ENCODE measurements at regions not wholly inside any gene's neighbourhood (a gene's known extent, or its start where the extent isn't known, plus 50 kb on each side); places are given as distances from the start of the nearest gene placed in this dataset.

DNA sequence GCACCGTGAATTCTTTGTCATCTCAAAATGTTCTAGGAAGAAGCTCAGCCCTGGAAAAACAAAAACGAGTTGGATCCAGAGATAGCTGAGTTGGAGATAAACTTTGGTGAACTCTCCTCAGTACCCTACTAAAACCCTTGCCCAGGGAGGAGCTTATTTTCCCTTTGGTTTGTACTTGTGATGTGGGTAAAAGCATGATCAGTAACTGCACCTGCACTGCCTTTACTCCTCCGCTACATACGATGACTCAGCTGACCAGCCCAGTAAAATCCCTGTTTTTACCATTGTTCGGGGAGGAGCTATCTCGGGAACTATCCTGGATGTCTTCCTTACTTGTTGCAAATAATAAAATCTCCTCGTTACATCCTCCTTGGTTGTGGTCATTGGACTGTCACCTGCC is 359.3 kb downstream of the SH2D4B start:
- Mint-ChIP-seq H3K4me3 (no peak overlapping the region), H3K27ac (no peak overlapping the region), H3K4me1 (no peaks in the 10 kb centered on the region), H3K27me3 (no peaks in the 10 kb centered on the region), H3K36me3 (no peaks in the 10 kb centered on the region), H3K9me3 (no peaks in the 10 kb centered on the region)
- ATAC-seq (ENCODE audit: low read depth) (no peak), DNase-seq (no peak)
- POLR2A ChIA-PET: no interaction called here

DNA sequence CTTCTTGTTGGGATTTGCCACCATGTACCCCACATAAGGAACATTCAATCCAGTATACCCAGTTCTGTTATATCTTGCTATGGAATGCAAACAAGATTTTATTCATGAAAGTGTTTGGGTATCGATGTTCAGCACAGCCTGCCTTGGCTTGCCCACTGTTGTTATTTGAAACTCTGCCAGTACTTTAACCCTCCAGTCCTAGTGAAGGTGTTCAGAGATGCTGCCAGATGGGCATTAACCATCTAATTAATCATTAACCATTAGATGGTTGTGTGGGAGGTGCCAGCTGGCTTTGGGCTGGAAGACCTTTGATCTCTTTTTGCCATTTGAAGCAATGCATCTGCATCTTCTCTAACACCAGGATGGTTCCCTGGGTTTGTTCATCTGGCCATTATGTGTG is 363.0 kb downstream of the SH2D4B start:
- POLR2A ChIA-PET: no interaction called here
- Mint-ChIP-seq H3K36me3 (no peaks in the 10 kb centered on the region), H3K9me3 (no peaks in the 10 kb centered on the region), H3K4me3 (no peak overlapping the region), H3K27ac (no peak overlapping the region), H3K27me3 (no peaks in the 10 kb centered on the region), H3K4me1 (no peaks in the 10 kb centered on the region)
- ATAC-seq (ENCODE audit: low read depth) (no peak), DNase-seq (no peak)

DNA sequence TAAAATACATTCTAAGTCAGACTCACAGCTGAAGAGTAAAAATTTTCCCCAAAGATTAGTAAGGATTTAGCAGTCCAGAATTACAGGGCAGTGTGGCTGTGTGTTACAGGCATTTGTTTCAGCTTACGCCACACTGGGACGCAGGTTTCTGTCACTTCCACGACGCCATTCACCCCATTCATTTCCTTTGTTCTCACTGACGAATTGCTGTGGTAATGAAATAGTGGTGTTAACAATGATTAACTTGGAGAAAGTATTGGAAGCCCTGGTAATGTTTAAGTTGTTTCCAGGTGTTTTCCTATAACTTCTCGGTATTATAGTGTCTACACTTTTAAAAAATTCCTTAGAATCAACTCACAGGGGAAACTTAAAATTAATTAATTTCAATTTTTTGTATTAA is 370.9 kb downstream of the SH2D4B start:
- POLR2A ChIA-PET: no interaction called here
- H3K4me1 Mint-ChIP-seq: no peaks in the 10 kb centered on the region

DNA sequence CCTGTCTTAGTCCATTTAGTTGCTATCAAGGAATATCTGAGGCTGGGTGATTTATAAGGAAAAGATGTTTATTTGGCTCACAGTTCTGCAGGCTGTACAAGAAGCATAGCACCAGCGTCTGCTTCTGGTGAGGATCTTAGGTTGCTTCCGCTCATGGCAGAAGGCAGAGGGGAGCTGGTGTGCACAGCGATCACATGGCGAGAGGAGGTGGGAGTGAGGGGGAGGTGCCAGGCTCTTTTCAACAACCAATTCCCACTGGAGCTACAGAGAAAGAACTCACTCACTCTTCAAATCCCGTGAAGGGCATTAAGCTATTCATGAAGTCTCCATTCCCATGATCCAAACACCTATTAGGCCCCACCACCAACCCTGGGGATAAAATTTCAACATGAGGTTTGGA is 371.6 kb downstream of the SH2D4B start:
- Mint-ChIP-seq H3K4me3 (no peak overlapping the region), H3K27me3 (peaks cover 3% of the 10 kb centered on the region), H3K4me1 (no peaks in the 10 kb centered on the region), H3K9me3 (no peaks in the 10 kb centered on the region), H3K36me3 (no peaks in the 10 kb centered on the region), H3K27ac (no peak overlapping the region)
- DNase-seq: no peak
- POLR2A ChIA-PET: no interaction called here
- ATAC-seq (ENCODE audit: low read depth): no peak

More for the DNA sequence above, 370.9 kb downstream of the SH2D4B start:
- ATAC-seq (ENCODE audit: low read depth) (no peak), DNase-seq (no peak)
- Mint-ChIP-seq H3K36me3 (no peaks in the 10 kb centered on the region), H3K27me3 (peaks cover 3% of the 10 kb centered on the region), H3K9me3 (no peaks in the 10 kb centered on the region), H3K4me3 (no peak overlapping the region), H3K27ac (no peak overlapping the region)

DNA sequence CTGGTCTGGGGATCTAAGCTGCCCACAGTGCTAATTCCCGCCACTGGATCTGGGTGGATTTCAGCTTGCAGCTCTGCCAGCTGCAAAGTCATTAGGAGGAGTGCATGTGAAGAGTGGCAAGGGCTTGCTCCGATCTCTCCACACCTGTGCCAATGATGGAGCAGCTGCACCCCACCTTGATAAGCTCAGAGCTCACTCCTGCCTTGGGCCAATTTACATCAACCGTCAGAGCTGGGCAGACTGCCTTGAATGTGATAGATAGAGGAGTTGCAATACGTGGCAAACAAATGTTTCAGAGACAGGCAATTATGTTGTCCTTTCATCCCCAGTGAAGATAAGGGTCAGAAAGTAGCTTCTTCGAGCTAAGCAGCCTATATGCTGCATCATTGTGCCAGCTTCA is 379.9 kb downstream of the SH2D4B start:
- Mint-ChIP-seq H3K9me3 (no peaks in the 10 kb centered on the region), H3K4me1 (no peaks in the 10 kb centered on the region), H3K27me3 (peaks cover 9% of the 10 kb centered on the region), H3K4me3 (no peak overlapping the region), H3K27ac (no peak overlapping the region), H3K36me3 (no peaks in the 10 kb centered on the region)
- POLR2A ChIA-PET: no interaction called here
- ATAC-seq (ENCODE audit: low read depth): no peak
- DNase-seq: no peak

DNA sequence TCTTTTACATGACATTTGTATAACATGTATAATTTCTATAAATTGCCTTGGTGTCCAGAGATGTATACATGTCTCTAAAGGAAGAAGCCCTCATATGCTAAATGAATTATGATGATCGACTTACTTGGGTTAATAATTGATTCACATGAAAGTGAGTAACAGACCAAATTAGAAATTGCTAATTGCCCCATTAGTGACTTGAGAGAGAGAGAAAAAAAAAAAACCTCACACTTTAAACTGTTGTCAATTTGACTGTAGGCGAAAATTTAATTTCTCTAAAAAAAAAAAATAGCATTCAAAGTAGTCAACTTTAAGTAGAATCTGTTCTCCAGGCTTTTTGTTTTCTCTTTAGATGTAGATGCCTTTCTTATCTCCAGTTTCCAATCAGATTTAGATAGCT is 383.3 kb downstream of the SH2D4B start:
- no peaks in the 10 kb centered on the region for H3K4me1 Mint-ChIP-seq
- peaks cover 11% of the 10 kb centered on the region for H3K27me3 Mint-ChIP-seq
- no peaks in the 10 kb centered on the region for H3K9me3 Mint-ChIP-seq
- no peak overlapping the region for H3K27ac Mint-ChIP-seq
- POLR2A ChIA-PET: no interaction called here
- no peak overlapping the region for H3K4me3 Mint-ChIP-seq
- ATAC-seq (ENCODE audit: low read depth) (no peak), DNase-seq (no peak)
- no peaks in the 10 kb centered on the region for H3K36me3 Mint-ChIP-seq

DNA sequence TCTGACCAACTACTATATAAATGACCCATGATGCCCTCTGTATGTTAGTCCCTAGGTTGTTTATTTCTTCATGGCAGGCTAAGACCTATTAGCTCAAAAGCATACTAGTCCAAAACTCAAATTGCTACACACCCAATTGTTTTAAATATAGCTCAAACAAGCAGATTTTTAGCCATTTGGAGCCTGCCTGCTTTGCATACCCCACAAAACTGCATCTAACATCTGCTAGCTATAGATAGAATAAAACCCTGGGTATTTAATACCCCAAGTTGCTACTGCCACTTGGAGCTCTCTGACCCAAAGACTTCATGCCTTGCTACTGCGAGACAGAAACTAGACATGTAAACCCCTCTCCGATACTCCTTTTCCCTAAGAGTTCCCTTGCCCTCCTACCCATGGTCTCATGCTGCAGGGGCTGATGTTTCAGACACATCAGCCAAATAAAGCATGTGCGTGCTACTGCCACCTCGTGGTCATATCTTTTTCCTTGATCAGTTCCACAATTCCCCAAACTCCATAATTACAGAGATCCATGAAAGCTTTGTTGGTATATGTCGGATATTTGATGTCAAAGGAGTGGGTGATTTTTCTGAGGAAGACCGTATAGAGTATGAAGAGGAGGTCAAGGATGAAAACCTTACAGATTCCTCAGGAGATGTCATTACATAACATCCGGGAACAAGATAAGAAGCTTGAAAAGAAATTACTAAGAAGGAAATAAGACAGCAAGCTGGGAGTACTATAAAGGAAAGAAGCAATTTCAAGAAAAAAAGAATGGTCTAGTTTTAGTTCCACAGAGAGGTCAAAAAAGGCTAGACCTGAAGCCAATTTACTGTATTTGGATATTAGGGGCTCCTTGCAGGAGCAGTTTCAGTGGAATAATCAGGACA is 386.6 kb downstream of the SH2D4B start:
- POLR2A ChIA-PET: no interaction called here
- Mint-ChIP-seq H3K4me3 (no peak overlapping the region), H3K27ac (no peak overlapping the region), H3K36me3 (no peaks in the 10 kb centered on the region), H3K9me3 (no peaks in the 10 kb centered on the region), H3K27me3 (peaks cover 16% of the 10 kb centered on the region), H3K4me1 (no peaks in the 10 kb centered on the region)
- ATAC-seq (ENCODE audit: low read depth): no peak
- no peak for DNase-seq

DNA sequence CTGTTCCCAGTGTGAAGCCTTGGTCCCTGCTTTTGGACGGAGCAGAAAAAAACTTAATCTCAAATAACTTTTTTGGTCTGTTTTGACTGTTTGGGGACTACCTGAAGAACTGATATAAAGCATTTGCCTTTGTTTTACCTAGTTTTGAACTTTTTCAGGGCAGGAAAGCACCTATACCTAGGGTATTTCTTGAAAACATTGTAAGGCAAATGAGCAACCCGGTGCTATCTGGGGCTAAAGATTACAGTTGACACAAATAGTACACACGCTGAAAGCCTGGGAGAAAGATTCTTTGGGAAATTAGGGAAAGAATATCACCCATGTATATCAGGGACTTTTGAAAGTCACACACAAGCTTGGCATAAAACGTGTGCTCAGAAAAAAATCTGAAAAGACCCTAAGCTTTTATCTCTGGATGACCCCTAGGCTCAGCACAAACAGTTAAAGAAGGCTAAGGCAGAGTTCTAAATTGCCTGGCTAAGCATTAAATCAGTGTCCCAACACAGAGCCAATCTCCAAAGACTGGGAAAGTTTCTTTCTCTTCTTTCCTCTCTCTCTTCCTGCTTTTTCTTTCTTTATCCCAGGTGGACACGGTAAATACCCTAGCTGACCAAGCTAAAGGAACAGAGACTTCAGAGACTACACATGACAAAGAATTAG is 389.8 kb downstream of the SH2D4B start:
- H3K27me3 Mint-ChIP-seq: peaks cover 18% of the 10 kb centered on the region
- H3K27ac Mint-ChIP-seq: no peak overlapping the region
- no peaks in the 10 kb centered on the region for H3K36me3 Mint-ChIP-seq
- H3K4me1 Mint-ChIP-seq: no peaks in the 10 kb centered on the region
- no peak for ATAC-seq (ENCODE audit: low read depth)
- POLR2A ChIA-PET: no interaction called here
- no peak overlapping the region for H3K4me3 Mint-ChIP-seq
- DNase-seq: no peak
- no peaks in the 10 kb centered on the region for H3K9me3 Mint-ChIP-seq

DNA sequence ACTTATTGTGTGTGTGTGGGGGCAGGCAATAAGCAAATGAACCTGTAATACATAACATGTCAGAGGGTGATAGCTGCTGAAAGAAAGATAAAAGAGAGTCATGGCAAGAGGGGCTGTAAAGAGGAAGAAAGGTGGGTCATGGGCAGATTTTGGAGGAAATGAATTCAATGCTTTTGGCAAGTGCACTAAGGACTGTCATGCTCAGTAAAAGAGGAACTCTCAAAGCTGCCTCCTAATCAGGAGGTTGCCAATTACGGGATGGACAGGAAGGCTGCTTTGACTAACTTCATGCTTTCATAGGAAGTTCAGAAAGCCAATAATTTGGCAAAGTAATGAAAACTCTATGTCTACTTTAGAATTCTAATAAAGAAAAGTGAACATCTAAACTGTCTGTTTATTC is 401.2 kb downstream of the SH2D4B start:
- DNase-seq (no peak), ATAC-seq (ENCODE audit: low read depth) (no peak)
- POLR2A ChIA-PET: no interaction called here

DNA sequence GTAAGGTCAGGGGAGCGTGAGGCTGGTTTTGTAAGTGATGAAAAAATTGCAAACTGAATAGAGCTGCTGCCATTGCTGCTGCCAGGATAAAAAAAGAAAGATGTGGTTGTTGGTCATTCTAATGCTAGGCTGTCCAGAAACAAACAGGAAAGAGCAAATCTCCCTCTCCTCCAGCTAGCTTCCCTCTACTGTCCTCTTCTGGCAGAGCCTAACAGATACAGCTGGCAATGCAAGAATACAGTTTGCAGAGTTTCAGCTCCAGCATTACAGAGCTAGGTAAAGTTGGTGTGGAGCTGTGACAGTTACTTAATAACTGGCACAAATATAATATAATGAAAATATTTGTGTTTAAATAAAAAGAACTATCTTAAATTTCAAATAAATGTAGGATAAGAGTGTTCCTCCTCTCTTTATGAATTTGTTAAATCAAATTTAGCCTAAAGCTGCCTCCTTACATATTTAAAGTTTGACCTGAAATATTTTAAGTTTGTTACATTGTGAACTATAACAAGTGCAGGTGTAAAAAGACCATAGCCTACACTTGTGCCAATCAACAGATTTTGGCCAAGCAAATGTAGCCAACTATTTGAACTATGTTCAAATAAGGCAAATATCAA is 407.7 kb downstream of the SH2D4B start:
- ATAC-seq (ENCODE audit: low read depth): no peak
- no peak for DNase-seq
- H3K4me3 Mint-ChIP-seq: no peak overlapping the region
- no peaks in the 10 kb centered on the region for H3K27me3 Mint-ChIP-seq
- H3K27ac Mint-ChIP-seq: no peak overlapping the region
- POLR2A ChIA-PET: no interaction called here
- no peaks in the 10 kb centered on the region for H3K36me3 Mint-ChIP-seq
- no peaks in the 10 kb centered on the region for H3K4me1 Mint-ChIP-seq
- no peaks in the 10 kb centered on the region for H3K9me3 Mint-ChIP-seq

More for the DNA sequence above, 401.2 kb downstream of the SH2D4B start:
- peaks cover 8% of the 10 kb centered on the region for H3K27me3 Mint-ChIP-seq
- no peaks in the 10 kb centered on the region for H3K36me3 Mint-ChIP-seq
- no peak overlapping the region for H3K27ac Mint-ChIP-seq
- peaks cover 2% of the 10 kb centered on the region for H3K4me1 Mint-ChIP-seq
- H3K9me3 Mint-ChIP-seq: no peaks in the 10 kb centered on the region
- no peak overlapping the region for H3K4me3 Mint-ChIP-seq

DNA sequence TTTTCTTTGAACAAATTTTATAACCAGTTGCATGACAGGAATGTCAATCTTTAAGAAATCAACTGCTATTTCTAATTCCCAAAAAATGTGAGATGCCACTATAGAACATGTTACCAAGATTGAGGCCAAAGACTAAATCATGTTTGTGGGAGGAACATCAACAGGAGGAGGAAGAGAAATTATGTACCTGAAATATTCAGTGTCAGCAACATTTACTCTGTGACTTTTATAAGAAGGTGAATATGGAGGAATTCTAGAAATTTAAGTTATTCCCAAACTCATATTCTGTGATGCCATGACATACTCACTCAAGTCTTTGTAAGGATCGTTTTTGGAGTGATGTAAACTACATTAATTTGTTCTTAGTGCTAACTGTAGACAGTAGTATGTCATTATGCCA is 408.4 kb downstream of the SH2D4B start:
- no peak for DNase-seq
- no peaks in the 10 kb centered on the region for H3K4me1 Mint-ChIP-seq
- POLR2A ChIA-PET: no interaction called here
- H3K9me3 Mint-ChIP-seq: no peaks in the 10 kb centered on the region
- ATAC-seq (ENCODE audit: low read depth): no peak
- no peak overlapping the region for H3K4me3 Mint-ChIP-seq
- H3K27ac Mint-ChIP-seq: no peak overlapping the region
- H3K27me3 Mint-ChIP-seq: no peaks in the 10 kb centered on the region
- H3K36me3 Mint-ChIP-seq: no peaks in the 10 kb centered on the region

DNA sequence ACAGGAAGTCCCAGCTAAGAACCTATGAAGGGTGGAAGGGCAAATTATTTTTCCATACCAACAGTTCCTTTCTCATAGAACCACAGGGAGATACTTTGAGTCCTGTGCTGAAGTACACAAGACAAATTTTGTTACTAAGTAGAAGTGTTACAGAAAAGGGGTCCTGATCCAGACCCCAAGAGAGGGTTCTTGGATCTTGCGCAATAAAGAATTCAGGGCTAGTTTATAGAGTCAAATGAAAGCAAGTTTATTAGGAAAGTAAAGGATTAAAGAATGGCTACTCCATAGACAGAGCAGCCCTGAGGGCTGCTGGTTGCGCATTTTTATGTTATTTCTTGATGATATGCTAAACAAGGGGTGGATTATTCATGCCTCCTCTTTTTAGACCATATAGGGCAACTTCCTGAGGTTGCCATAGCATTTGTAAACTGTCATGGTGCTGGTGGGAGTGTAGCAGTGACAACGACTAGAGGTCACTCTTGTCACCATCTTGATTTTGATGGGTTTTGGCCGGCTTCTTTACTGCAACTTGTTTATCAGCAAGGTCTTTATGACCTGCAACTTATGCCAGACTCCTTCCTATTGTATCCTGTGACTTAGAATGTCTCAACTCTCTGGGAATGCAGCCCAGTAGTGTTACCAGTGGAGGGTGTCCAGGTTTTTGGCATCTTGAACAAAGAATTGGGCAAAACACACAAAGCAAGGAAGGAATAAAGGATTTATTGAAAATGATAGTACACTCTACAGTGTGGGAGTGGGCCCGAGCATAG is 409.4 kb downstream of the SH2D4B start:
- Mint-ChIP-seq H3K4me1 (no peaks in the 10 kb centered on the region), H3K36me3 (no peaks in the 10 kb centered on the region), H3K27me3 (no peaks in the 10 kb centered on the region), H3K9me3 (no peaks in the 10 kb centered on the region), H3K27ac (no peak overlapping the region), H3K4me3 (no peak overlapping the region)
- POLR2A ChIA-PET: no interaction called here
- DNase-seq (no peak), ATAC-seq (ENCODE audit: low read depth) (no peak)

DNA sequence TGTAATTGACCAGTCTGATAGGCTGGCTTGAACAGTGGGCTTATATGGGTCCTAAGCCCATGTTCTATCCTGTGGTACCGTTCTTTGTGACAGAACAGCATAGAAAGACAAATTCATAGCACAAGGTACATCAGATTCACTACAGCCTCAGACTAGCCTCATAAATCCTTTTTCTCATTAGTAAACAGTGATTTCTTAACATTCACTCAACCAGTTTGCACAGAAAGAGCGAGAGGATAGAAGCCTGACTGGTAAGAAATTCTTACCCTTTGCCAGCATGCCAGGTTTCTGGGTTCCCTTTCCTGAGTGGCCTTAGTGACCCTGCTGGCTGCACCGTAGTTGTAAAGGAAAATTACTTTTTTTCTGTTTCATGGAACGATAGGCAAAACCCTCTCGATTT is 412.1 kb downstream of the SH2D4B start:
- Mint-ChIP-seq H3K9me3 (no peaks in the 10 kb centered on the region), H3K27ac (no peak overlapping the region), H3K27me3 (no peaks in the 10 kb centered on the region), H3K4me3 (no peak overlapping the region), H3K4me1 (no peaks in the 10 kb centered on the region), H3K36me3 (no peaks in the 10 kb centered on the region)
- DNase-seq: no peak
- POLR2A ChIA-PET: no interaction called here
- ATAC-seq (ENCODE audit: low read depth): no peak
